ENCODE measurements at regions not wholly inside any gene's neighbourhood (a gene's known extent, or its start where the extent isn't known, plus 50 kb on each side); places are given as distances from the start of the nearest gene placed in this dataset.

- DNase-seq, result no peak
Measured at GRCh38 chr14:94952097-94952496, 182.2 kb upstream of the GSC start.

- DNase-seq, result no peak
Measured at GRCh38 chr14:94946244-94946643, 176.3 kb upstream of the GSC start.

GRCh38 chr14:94945615-94946014, 175.7 kb upstream of the GSC start:
- DNase-seq, result no peak

GRCh38 chr14:94944636-94945258, 174.8 kb upstream of the GSC start:
- no peak for DNase-seq

GRCh38 chr14:94942601-94943000, 172.7 kb upstream of the GSC start:
- DNase-seq, result no peak

- DNase-seq, result no peak
Measured at GRCh38 chr14:94941311-94941710, 171.4 kb upstream of the GSC start.

GRCh38 chr14:94940263-94940993, 170.5 kb upstream of the GSC start:
- no peak for DNase-seq

- no peak for DNase-seq
Measured at GRCh38 chr14:94938016-94938415, 168.1 kb upstream of the GSC start.

- DNase-seq, result no peak
Measured at GRCh38 chr14:94936901-94937685, 167.2 kb upstream of the GSC start.

- DNase-seq, result no peak
Measured at GRCh38 chr14:94936401-94936892, 166.5 kb upstream of the GSC start.

GRCh38 chr14:94935706-94936300, 165.9 kb upstream of the GSC start:
- DNase-seq, result no peak

GRCh38 chr14:94934276-94934810, 164.4 kb upstream of the GSC start:
- DNase-seq, result no peak

GRCh38 chr14:94933486-94933885, 163.6 kb upstream of the GSC start:
- DNase-seq, result no peak

- no peak for DNase-seq
Measured at GRCh38 chr14:94932589-94932988, 162.7 kb upstream of the GSC start.

GRCh38 chr14:94930690-94931089, 160.8 kb upstream of the GSC start:
- DNase-seq, result no peak

GRCh38 chr14:94929354-94929753, 159.4 kb upstream of the GSC start:
- no peak for DNase-seq

GRCh38 chr14:94926176-94926575, 156.3 kb upstream of the GSC start:
- DNase-seq, result no peak

GRCh38 chr14:94925416-94926173, 155.7 kb upstream of the GSC start:
- DNase-seq, result no peak

- no peak for DNase-seq
Measured at GRCh38 chr14:94924189-94924588, 154.3 kb upstream of the GSC start.

- no peak for DNase-seq
Measured at GRCh38 chr14:94923786-94924185, 153.9 kb upstream of the GSC start.

GRCh38 chr14:94922595-94923239, 152.8 kb upstream of the GSC start:
- DNase-seq, result no peak

Measured in SW 1271 (cell line).